Aorta (tissue), 5 donors: ENCODE measurements at regions not wholly inside any gene's neighbourhood (a gene's known extent, or its start where the extent isn't known, plus 50 kb on each side); places are given as distances from the start of the nearest gene placed in this dataset.
"Not testable (repeated sequence)": the region's sequence is repeated elsewhere in the genome, so short reads cannot be mapped to it uniquely, and the experiment has no call there.

Source experiments
- ATAC-seq: fragments of 200-7000 bp; cut with Tn5 transposase; one replicate; pipeline ENCODE4 v1.9.1; 2022; ENCODE audit warnings: moderate library complexity; ENCODE audit not compliant: low FRiP score
- DNase-seq, 2 donors: peaks; one replicate each; pipeline ENCODE4 v3.0.0-alpha.2; 2020
- H3K27ac ChIP-seq, 2 donors: one replicate each; pipeline ENCODE4 v1.5.1; 2013; ENCODE audit warnings: low read length in 2 of 2, mild to moderate bottlenecking in 2 of 2, moderate library complexity in 2 of 2, control low read depth in 1 of 2, inconsistent platforms in 1 of 2, low read depth in 1 of 2
- H3K27me3 ChIP-seq, 2 donors: one replicate each; pipeline ENCODE4 v1.6.1; 2013; ENCODE audit warnings: control low read depth in 1 of 2, low read length in 1 of 2, mild to moderate bottlenecking in 1 of 2, moderate library complexity in 1 of 2; ENCODE audit not compliant: insufficient read depth in 2 of 2, control insufficient read depth in 1 of 2
- H3K36me3 ChIP-seq, 2 donors: one replicate each; pipeline ENCODE4 v1.6.1; 2013; ENCODE audit warnings: control low read depth in 1 of 2, low read length in 1 of 2, mild to moderate bottlenecking in 1 of 2; ENCODE audit not compliant: insufficient read depth in 2 of 2, control insufficient read depth in 1 of 2
- H3K4me1 ChIP-seq, 2 donors: one replicate each; pipeline ENCODE4 v1.6.1; 2013; ENCODE audit warnings: low read length in 2 of 2, control low read depth in 1 of 2, mild to moderate bottlenecking in 1 of 2, moderate library complexity in 1 of 2; ENCODE audit not compliant: insufficient read depth in 2 of 2, control insufficient read depth in 1 of 2
- H3K4me3 ChIP-seq, 2 donors: one replicate each; pipeline ENCODE4 v1.5.1; 2013; ENCODE audit warnings: low read length in 2 of 2, control low read depth in 1 of 2, mild to moderate bottlenecking in 1 of 2
- H3K9me3 ChIP-seq: one replicate; pipeline ENCODE4 v1.6.1; 2013; ENCODE audit warnings: mild to moderate bottlenecking, low read length; ENCODE audit not compliant: control insufficient read depth
- WGBS, 2 donors: extraction: QIAGEN DNeasy Blood & Tissue Kit; methylation state at CpG; one replicate each; pipeline ENCODE4 v1.1.7; 2013; 5-methylcytosine and 5-hydroxymethylcytosine counted together
- intact Hi-C, 2 donors: fragments of 100-400 bp; cut with DNase I; formaldehyde crosslinking; loops; one replicate each; pipeline versions ENCODE4 v1.14.2 to v1.15.0; 2022
- donor health status: healthy with polysubstance abuse.
- donor health status: Bipolar disorder and iron deficiency.
- donor health status: DM: no; HTN: no; CAD: no.
- donor health status: DM: no; HTN: no; CAD: no.
- donor health status: DM: yes; HTN: yes; CAD: no.

- intact Hi-C loops = no loop called here
- Histone ChIP-seq H3K36me3 (no peaks in the 10 kb centered on the region), H3K9me3 (no peaks in the 10 kb centered on the region), H3K27ac (no peak overlapping the region), H3K27me3 (no peaks in the 10 kb centered on the region), H3K4me3 (no peak overlapping the region), H3K4me1 (no peaks in the 10 kb centered on the region)
- ATAC-seq (no peak), DNase-seq (no peak)
- 80 to 89% methylated on average over 2 of the region's 2 CpGs for WGBS, 2 donors
Measured at GRCh38 chr16:63804126-63804525, 1317.7 kb downstream of the CDH11 start.

GRCh38 chr16:63789603-63790002 lies 1332.3 kb downstream of the CDH11 start:
- H3K9me3 ChIP-seq = no peaks in the 10 kb centered on the region
- WGBS, 2 donors = 84 to 95% methylated on average over 2 of the region's 2 CpGs
- no peak overlapping the region for H3K4me3 ChIP-seq
- H3K27ac ChIP-seq = no peak overlapping the region
- ATAC-seq (no peak), DNase-seq (no peak)
- H3K36me3 ChIP-seq = no peaks in the 10 kb centered on the region
- intact Hi-C loops = no loop called here
- no peaks in the 10 kb centered on the region for H3K4me1 ChIP-seq
- no peaks in the 10 kb centered on the region for H3K27me3 ChIP-seq

- no peak for ATAC-seq
- no peaks in the 10 kb centered on the region for H3K36me3 ChIP-seq
- H3K27me3 ChIP-seq = no peaks in the 10 kb centered on the region
- no peaks in the 10 kb centered on the region for H3K4me1 ChIP-seq
- WGBS, 2 donors = 95 to 97% methylated on average over 1 of the region's 1 CpG
- no peak for DNase-seq
- H3K27ac ChIP-seq = no peak overlapping the region
- intact Hi-C loops = no loop called here
- H3K9me3 ChIP-seq = no peaks in the 10 kb centered on the region
- H3K4me3 ChIP-seq = no peak overlapping the region
Measured at GRCh38 chr16:63787014-63787413, 1334.8 kb downstream of the CDH11 start.

GRCh38 chr16:63785170-63785569 lies 1336.7 kb downstream of the CDH11 start:
- no peak for ATAC-seq
- WGBS, 2 donors = 87 to 89% methylated on average over 2 of the region's 2 CpGs
- H3K4me3 ChIP-seq = no peak overlapping the region
- no peaks in the 10 kb centered on the region for H3K27me3 ChIP-seq
- intact Hi-C loops = no loop called here
- no peaks in the 10 kb centered on the region for H3K36me3 ChIP-seq
- no peaks in the 10 kb centered on the region for H3K4me1 ChIP-seq
- no peak overlapping the region for H3K27ac ChIP-seq
- no peaks in the 10 kb centered on the region for H3K9me3 ChIP-seq
- DNase-seq = no peak

GRCh38 chr16:63776437-63776836 lies 1345.4 kb downstream of the CDH11 start:
- H3K4me3 ChIP-seq = no peak overlapping the region
- ATAC-seq = no peak
- no peak overlapping the region for H3K27ac ChIP-seq
- H3K9me3 ChIP-seq = no peaks in the 10 kb centered on the region
- no peaks in the 10 kb centered on the region for H3K27me3 ChIP-seq
- no peaks in the 10 kb centered on the region for H3K36me3 ChIP-seq
- no peak for DNase-seq
- intact Hi-C loops = no loop called here
- no peaks in the 10 kb centered on the region for H3K4me1 ChIP-seq

- Histone ChIP-seq H3K4me3 (no peak overlapping the region), H3K36me3 (no peaks in the 10 kb centered on the region), H3K9me3 (no peaks in the 10 kb centered on the region), H3K27ac (no peak overlapping the region), H3K27me3 (no peaks in the 10 kb centered on the region), H3K4me1 (no peaks in the 10 kb centered on the region)
- DNase-seq = no peak
- no peak for ATAC-seq
- intact Hi-C loops = no loop called here
Measured at GRCh38 chr16:63776034-63776433, 1345.8 kb downstream of the CDH11 start.

- DNase-seq = no peak
- no peak for ATAC-seq
- WGBS, 2 donors = 14 to 33% methylated on average over 3 of the region's 3 CpGs
- Histone ChIP-seq H3K27me3 (no peaks in the 10 kb centered on the region), H3K27ac (no peak overlapping the region), H3K4me1 (no peaks in the 10 kb centered on the region), H3K36me3 (no peaks in the 10 kb centered on the region), H3K9me3 (no peaks in the 10 kb centered on the region), H3K4me3 (no peak overlapping the region)
- intact Hi-C loops = no loop called here
Measured at GRCh38 chr16:63774302-63774701, 1347.6 kb downstream of the CDH11 start.

GRCh38 chr16:63769211-63769610 lies 1352.7 kb downstream of the CDH11 start:
- ATAC-seq (no peak), DNase-seq (no peak)
- Histone ChIP-seq H3K36me3 (no peaks in the 10 kb centered on the region), H3K27me3 (no peaks in the 10 kb centered on the region), H3K4me1 (no peaks in the 10 kb centered on the region), H3K9me3 (no peaks in the 10 kb centered on the region), H3K27ac (no peak overlapping the region), H3K4me3 (no peak overlapping the region)
- WGBS, 2 donors = 69 to 77% methylated on average over 2 of the region's 2 CpGs
- intact Hi-C loops = no loop called here

GRCh38 chr16:63760246-63760645 lies 1361.6 kb downstream of the CDH11 start:
- H3K36me3 ChIP-seq, H3K27me3 ChIP-seq, H3K9me3 ChIP-seq, intact Hi-C loops, DNase-seq, ATAC-seq, H3K27ac ChIP-seq, H3K4me1 ChIP-seq, H3K4me3 ChIP-seq: not testable (repeated sequence)
- WGBS, 2 donors = 88 to 90% methylated on average over 11 of the region's 11 CpGs

- H3K27me3 ChIP-seq = no peaks in the 10 kb centered on the region
Measured at GRCh38 chr16:63752347-63752746, 1369.5 kb downstream of the CDH11 start.

More at GRCh38 chr16:63752347-63752746, 1369.5 kb downstream of the CDH11 start:
- intact Hi-C loops = no loop called here
- H3K4me3 ChIP-seq = no peak overlapping the region
- H3K4me1 ChIP-seq = no peaks in the 10 kb centered on the region
- ATAC-seq (no peak), DNase-seq (no peak)
- H3K36me3 ChIP-seq = no peaks in the 10 kb centered on the region
- H3K27ac ChIP-seq = no peak overlapping the region
- H3K9me3 ChIP-seq = no peaks in the 10 kb centered on the region
